Nephron progenitor cell (in vitro differentiated cells): ENCODE measurements at regions not wholly inside any gene's neighbourhood (a gene's known extent, or its start where the extent isn't known, plus 50 kb on each side); places are given as distances from the start of the nearest gene placed in this dataset.

ENCODE experiments used
- DNase-seq: peaks from one replicate; pipeline ENCODE4 v3.0.0; 2021
- H3K27ac Mint-ChIP-seq: 2 replicates; pipeline ENCODE4 v1.8.0; 2021; ENCODE audit warnings: mild to moderate bottlenecking, moderate library complexity, mixed read lengths
- H3K27me3 Mint-ChIP-seq: 2 replicates; pipeline ENCODE4 v1.8.0; 2021; ENCODE audit warnings: mild to moderate bottlenecking, low read depth, mixed read lengths; ENCODE audit not compliant: poor library complexity
- H3K36me3 Mint-ChIP-seq: 2 replicates; pipeline ENCODE4 v1.8.0; 2021; ENCODE audit warnings: low read depth, mixed read lengths
- H3K4me1 Mint-ChIP-seq: 2 replicates; pipeline ENCODE4 v1.8.0; 2021; ENCODE audit warnings: mixed read lengths
- H3K4me3 Mint-ChIP-seq: 2 replicates; pipeline ENCODE4 v1.8.0; 2021; ENCODE audit warnings: mild to moderate bottlenecking, moderate library complexity, mixed read lengths
- H3K9me3 Mint-ChIP-seq: 2 replicates; pipeline ENCODE4 v1.8.0; 2021; ENCODE audit warnings: mild to moderate bottlenecking, moderate library complexity, mixed read lengths
- CTCF ChIP-seq: fragments of 200-600 bp; sonication (generic); IDR thresholded peaks from 2 replicates; pipeline ENCODE4 v1.5.0; 2021; ENCODE audit warnings: antibody characterized with exemption

- H3K27me3 Mint-ChIP-seq, result no peaks in the 10 kb centered on the region
- no peak for DNase-seq
These were observed 473.7 kb upstream of the DEPDC1 start for GRCh38 chr1:68970571-68970970.

GRCh38 chr1:68973459-68974244 lies 476.8 kb upstream of the DEPDC1 start:
- Mint-ChIP-seq H3K4me1 (peaks cover 49% of the 10 kb centered on the region), H3K4me3 (no peak overlapping the region), H3K27me3 (no peaks in the 10 kb centered on the region), H3K27ac (no peak overlapping the region), H3K36me3 (no peaks in the 10 kb centered on the region), H3K9me3 (no peaks in the 10 kb centered on the region)
- TF ChIP-seq CTCF, result no peak
- no peak for DNase-seq

More at GRCh38 chr1:68970571-68970970, 473.7 kb upstream of the DEPDC1 start:
- Mint-ChIP-seq H3K9me3 (no peaks in the 10 kb centered on the region), H3K4me1 (peaks cover 28% of the 10 kb centered on the region), H3K4me3 (no peak overlapping the region), H3K36me3 (no peaks in the 10 kb centered on the region), H3K27ac (no peak overlapping the region)
- TF ChIP-seq CTCF, result no peak

GRCh38 chr1:68974447-68974846 lies 477.6 kb upstream of the DEPDC1 start:
- Mint-ChIP-seq H3K9me3 (no peaks in the 10 kb centered on the region), H3K36me3 (no peaks in the 10 kb centered on the region), H3K4me3 (no peak overlapping the region), H3K27me3 (no peaks in the 10 kb centered on the region), H3K27ac (no peak overlapping the region), H3K4me1 (peaks cover 47% of the 10 kb centered on the region)
- TF ChIP-seq CTCF, result no peak
- no peak for DNase-seq

GRCh38 chr1:68975212-68975933 lies 478.5 kb upstream of the DEPDC1 start:
- H3K4me1 Mint-ChIP-seq, result peaks cover 42% of the 10 kb centered on the region
- no peaks in the 10 kb centered on the region for H3K9me3 Mint-ChIP-seq
- TF ChIP-seq CTCF, result no peak
- no peaks in the 10 kb centered on the region for H3K36me3 Mint-ChIP-seq
- no peaks in the 10 kb centered on the region for H3K27me3 Mint-ChIP-seq
- DNase-seq, result no peak
- H3K27ac Mint-ChIP-seq, result peak overlapping the region; percentile 90
- no peak overlapping the region for H3K4me3 Mint-ChIP-seq

- Mint-ChIP-seq H3K27me3 (no peaks in the 10 kb centered on the region), H3K36me3 (no peaks in the 10 kb centered on the region), H3K4me1 (peaks cover 41% of the 10 kb centered on the region), H3K9me3 (no peaks in the 10 kb centered on the region), H3K4me3 (no peak overlapping the region), H3K27ac (no peak overlapping the region)
- no peak for DNase-seq
- TF ChIP-seq CTCF, result no peak
These were observed 480.2 kb upstream of the DEPDC1 start for GRCh38 chr1:68976916-68977610.
